ENCODE measurements at regions not wholly inside any gene's neighbourhood (a gene's known extent, or its start where the extent isn't known, plus 50 kb on each side); places are given as distances from the start of the nearest gene placed in this dataset.
"Not testable (repeated sequence)": the region's sequence is repeated elsewhere in the genome, so short reads cannot be mapped to it uniquely, and the experiment has no call there.

DNA sequence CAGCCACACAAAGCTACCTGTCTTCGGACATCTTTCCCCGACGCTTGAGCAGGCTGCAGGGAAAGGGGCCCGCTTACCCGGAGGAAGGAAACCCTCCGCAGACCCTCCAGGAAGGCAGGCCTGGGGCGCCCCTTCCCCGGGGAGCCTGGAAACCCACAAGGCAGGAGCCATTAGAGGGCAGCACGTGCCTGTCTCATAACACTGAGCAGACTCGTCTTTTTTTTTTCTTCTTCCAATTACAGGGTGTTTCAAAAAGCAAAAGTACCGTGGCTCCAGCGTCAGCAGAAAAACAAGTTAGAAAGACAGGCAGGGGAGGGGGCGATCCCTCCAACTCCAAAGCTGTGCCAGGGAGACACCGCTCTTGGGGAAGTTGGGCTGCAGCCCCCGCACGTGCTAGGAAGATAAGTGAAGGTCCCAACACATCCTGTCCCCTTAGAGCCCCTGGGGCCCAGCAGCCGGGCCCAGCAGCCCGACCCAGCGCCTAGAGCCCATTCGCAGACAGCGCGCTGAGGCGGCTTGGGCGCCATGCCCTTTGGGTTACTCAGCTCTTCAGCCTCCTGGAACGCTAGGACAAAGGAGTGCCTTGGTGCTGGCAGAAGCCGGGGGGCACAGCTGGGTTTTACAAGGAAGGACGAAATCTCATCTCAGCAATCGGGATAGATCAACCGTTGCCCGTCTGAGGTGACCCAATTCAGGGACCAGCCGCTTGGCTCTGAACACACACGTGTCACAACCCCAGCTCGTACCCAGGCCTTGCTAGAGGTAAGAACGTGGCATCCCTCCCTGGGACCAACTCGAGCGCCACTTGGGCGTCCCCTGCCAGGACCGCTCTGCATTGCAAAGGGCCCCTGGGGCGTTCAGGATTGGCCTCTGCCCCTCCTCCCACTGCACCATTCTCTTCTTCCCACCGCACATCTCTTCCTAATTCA, 136.3 kb downstream of the LY86 start:
- peak; percentile 44 for DNase-seq

DNA sequence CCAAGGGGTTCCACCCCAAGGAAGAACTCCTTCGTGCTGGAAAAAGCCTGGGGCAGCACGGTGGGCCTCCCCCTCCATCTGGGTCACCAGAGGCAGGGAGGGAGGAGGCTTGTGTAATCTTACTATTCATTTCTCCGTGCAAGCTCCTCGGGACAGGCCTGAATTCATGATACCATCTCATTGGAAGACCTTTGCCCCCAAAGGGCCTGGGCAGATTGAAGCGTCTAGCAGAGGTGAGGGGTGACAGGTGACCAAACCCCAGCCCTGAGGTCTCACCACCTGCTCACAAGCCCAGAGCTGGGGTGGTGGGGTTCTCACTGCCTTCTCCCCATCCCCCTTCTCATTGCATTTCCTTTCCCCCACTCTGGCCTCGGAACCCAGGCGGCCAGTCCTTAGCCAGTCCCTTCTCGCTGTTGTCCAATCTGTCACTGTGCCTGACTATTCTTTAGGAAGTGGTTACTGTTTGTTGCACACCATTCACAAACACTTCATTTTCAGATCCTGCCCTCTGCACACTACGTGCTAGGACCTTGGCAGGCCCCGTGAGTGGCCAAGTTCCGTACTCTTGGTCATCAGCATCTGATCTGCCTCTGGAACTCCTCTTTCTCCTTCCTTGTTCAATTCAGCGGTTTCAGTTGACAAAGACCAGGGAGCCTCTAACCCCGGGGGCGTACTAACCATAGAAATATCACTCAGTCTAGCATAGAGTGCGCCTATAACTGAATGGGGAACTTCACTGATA, 137.1 kb downstream of the LY86 start:
- DNase-seq = no peak

DNA sequence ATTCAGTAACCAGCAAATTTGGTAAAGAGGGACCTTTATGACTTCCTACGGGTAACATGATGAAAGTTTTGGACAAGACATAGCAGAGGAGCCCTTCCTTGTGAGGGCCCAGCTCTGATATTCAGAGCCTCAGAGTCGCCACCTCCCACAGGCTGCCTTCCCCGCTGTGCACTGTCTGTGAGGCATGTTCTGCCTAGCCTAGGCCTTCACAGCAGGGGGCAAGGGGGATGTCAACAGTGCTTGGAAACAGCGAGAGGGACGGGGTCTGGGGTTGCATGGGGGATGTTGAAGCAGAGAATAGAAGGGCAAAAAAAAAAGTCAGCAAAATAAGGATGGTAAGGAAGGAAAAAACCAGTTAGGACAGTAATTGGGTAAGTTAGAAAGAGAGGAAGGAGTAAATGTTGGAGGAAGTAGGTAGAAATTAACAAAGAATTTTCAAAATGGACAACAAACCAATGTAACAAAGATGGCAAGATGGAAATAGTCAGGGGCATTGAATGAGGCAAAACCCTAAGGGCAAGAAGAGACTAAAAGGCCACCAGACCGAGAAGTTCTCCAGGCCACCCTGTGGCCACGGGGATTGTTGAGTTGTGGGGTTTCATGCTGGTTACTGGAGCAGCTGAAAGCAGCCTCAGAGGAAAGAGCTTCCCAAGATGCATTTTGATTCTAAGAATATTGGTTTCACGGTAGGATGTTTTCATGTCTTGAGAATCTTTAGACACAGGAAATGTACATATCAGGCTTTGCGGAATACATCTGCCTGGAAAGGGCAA, 139.8 kb downstream of the LY86 start:
- no peak for DNase-seq

DNA sequence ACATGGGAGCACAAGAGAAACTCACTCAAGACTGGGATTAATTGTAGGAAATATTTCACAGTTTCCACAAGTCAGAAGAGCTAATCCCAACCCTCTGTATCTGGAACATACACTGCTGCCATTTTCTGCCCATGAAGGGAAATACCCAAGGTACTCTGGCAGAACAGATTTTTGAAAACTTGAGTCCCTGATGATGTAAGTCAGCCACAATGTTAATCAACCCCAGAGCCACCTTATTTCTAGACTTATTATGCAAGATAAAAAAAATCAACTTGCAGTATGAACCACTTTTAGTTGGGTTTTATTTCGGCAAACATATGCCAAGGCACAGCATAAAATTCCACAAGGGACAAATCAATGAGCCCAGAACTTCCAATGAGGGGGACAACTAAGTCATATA, 141.5 kb downstream of the LY86 start:
- no peak for DNase-seq

DNA sequence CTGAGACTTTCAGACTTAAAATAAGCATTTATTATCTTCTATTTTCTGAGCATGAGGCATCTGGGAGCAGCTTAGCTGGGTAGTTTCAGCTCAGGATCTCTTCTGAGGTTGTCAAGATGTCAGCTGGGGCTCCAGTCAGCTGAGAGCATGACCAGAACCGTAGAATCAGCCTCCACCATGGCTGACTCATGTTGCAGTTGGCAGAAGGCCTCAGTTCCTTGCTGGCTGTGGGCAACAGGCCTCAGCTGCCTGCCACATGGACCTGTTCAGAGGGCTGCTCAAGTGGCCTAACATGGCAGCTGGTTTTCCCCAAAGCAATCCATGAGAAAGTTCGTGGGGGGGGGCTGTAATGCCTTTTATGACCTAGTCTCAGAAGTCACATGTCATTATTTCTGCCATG, 142.3 kb downstream of the LY86 start:
- DNase-seq = no peak

DNA sequence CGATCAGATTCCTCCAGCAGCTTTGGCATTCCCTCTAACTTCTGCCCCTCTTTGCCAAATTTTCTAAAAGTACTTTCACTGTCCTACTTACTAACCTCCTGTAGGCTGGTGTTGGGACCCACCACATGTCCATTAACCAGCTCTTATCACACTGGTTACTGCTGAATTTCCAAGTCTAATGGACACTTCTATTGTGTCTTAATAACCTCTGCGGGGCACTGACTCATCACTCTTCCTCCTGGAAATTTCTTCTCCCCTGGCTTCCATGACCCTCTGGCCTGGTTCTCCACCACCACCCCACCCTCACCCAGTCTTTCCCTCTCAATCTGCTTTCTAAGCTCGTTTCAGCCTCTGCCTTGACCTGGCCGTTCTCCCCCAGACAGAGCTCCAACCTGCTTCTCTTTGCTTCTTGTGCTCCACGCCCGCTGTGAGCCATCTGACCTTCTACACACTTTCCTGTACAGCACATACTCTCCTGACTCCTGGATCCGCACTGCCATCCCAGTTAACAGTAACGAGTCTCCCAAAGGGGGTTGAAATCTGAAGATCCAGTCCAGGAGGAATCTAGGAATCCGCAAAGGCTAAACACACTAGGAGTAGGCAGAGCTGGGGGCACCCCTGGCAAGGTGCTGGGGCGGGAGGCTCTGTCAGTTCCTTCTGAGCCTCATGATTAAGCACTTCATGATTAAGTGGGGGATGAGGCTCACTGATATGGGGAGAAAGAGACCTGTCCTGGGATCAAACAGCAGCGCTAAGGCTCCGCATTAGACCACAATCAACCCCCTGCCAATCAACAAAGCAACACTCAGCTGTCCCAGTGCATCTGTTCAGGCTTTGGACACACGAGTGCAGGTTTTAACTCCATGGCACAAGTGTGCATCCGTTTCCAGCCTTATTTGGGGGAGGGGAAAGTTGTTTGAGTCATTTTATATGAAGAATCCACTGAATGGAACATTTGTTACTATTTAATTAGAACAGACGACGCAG, 146.3 kb downstream of the LY86 start:
- no peak for DNase-seq

DNA sequence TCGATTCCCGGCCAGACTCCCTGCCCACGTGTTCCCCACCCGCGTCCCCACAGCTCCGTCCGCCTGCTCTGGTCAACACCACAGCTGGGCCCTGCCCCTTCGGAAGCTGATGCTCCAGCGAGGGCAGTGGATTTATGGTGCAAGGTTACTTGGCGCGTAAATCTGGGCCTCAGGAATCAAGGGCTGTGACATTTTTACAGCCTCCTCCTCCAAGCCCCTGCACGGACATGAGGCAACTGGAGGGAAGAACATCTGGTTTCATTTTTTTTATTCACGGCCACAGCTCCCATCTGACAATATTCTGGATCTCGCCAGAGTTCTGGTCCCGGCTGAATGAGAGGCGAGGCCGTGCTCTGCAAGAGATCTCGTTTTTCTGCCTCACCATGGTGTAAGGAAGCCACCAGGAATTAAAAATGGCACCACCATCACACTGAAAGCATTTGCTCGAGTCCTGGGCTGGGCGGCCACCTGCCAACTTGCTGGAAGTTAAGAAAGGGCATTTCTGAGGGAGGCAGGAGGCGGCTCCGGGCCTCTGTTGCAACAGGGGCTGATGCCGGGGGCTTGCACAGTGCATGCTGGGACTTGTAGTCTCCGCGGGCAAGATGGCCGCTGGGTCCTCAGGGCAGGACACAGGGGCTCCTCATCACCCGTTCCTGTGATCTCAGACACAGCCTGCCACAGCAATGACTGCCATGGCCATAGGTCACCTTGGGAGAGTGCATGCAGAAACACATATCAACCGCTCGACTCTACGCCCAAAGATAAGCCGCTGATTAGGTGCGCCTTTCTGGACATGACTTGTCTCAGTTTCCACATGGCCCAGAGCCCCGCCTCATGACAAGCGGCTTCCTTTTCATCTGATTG, 148.5 kb downstream of the LY86 start:
- no peak for DNase-seq

DNA sequence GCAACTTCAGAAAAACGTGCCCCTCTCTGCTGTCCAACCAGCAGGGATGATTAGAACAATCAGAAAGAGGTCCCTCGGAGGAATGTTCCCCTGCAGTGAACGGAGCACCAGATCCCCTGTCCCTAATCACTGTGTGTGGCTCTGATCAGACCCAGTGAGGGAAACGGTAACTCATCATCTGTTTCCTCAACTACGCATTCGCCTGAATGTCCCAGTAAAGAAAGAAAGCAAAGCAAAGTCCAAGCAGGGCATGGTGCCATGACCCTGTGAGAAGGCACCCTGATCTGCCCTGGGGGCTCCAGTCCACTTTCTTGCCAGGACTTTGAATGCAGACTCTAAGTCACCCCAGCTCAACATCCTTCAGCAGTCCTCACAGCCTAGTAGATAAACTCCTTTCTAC, 149.2 kb downstream of the LY86 start:
- DNase-seq = no peak

DNA sequence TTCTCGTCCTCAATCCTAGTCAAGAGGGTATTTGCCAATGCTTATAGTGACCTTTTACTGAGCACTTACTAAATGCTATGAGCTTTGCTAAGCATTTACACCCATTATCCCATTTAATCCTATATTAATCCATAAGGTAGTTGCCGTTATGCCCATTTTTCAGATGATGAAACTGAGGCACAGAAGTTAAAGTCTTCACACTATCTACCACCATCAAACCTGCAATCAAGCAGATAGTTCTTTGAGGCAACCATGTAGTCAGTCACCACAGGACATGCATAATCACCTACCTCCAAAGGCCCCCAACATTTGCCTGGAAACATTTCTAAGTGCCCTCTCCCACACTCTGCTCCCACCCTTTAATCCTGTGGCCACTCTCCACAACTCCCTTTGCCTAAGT, 149.6 kb downstream of the LY86 start:
- DNase-seq = no peak

DNA sequence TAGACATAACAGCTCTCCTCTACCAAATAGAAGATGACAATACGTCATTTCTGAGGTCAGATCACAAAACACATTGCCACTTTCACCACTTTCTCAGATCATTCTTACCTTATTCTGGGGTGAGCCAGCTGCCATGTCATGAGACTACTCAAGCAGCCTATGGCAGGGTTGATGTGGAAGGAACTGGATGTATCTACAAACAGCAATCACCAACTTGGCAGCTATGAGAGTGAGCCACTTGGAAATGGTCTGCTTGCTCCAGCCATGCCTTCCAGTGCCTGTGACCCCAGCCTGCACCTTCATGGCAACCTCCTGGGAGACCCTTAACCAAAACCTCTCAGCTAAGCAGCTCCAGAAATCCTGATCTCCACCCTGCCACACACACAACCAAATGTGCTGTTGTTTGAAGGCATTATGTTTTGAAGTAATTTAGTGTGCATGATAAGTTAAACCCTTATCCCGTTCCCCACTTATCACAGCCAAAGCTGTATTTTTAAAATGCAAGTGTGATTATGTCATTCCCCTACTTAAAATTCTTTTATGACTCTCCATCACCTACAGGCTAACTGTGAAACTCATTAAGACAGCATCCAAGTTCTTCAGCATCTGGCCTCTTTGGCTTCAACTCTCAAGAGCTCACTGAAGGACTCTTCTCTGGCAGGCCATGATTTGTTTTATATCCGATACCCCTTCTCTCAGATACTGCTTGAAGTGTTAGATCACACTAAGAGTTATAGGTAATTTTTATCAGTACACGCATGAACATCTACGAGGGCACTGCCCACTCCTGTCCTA, 150.6 kb downstream of the LY86 start:
- no peak for DNase-seq

DNA sequence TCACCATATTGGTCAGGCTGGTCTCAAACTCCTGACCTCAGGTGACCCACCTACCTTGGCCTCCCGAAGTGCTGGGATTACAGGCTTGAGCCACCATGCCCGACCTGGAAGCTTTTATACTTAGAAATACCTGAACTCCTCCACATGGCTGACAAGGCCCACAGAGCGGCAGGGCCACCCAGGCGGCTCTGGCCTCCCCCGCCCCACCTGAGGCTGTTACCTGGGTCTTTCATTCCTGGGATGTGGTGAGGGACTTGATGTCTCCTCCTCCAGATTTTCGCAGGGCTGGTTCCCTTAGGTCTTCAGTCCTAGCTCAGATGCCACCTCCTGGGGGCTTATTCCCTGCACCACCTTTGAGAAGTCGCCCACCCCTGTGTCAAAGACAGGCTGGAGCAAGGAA, 152.1 kb downstream of the LY86 start:
- no peak for DNase-seq

DNA sequence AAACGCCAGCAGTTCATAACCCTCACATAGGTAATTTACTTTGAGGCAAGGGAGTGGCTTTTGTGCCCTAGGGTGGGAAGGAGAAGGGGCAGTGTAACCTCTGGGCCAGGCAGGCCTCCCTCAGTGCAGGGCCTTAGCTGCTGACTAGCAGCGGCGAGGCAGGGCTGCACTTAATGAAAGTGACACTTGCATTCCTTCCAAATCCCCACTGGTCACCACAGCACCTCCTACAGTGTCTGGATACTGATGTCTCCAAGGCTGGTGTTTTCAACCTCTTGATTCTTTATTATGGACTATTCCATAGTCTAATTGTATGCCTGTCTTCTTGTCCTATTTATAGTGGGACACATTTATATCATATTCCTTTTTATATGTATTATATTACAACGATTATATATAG, 152.7 kb downstream of the LY86 start:
- DNase-seq = no peak

DNA sequence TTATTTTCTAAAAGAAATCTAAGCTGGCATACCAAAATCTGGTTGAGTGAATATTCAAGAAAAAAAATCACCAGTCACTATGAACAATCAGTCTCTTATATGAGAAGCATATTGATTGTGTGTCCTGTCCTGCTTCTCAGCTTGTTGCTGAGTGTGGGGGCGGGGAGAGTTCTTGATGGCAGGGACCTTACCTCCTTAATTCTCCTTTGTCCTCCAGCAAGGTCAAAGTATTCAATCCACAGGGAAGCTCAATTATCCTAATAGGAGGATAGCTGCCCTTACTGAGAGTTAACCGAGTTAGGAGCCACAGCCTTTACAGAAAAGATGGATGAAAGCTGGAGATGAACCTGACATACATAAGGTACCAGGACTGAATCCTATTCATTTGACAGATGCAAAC, 154.0 kb downstream of the LY86 start:
- no peak for DNase-seq

DNA sequence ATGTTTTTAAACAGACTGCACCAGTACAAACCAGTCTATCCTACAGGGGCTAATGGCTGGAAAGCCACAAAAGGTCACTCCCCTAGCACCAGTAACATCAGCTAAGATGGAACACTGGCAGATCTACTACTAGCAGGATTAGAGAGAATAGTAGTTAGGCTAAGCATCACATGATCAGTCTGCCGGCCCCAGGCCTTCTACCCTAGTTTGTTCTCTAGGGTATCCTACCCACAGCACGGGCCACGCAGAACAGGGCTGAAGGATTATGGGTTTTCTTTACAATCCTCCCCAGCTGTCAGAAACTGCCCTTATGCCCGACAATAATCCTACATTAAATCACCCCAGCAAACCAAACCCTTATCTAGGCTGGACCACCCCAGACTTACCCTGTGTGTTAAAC, 156.0 kb downstream of the LY86 start:
- DNase-seq = no peak

DNA sequence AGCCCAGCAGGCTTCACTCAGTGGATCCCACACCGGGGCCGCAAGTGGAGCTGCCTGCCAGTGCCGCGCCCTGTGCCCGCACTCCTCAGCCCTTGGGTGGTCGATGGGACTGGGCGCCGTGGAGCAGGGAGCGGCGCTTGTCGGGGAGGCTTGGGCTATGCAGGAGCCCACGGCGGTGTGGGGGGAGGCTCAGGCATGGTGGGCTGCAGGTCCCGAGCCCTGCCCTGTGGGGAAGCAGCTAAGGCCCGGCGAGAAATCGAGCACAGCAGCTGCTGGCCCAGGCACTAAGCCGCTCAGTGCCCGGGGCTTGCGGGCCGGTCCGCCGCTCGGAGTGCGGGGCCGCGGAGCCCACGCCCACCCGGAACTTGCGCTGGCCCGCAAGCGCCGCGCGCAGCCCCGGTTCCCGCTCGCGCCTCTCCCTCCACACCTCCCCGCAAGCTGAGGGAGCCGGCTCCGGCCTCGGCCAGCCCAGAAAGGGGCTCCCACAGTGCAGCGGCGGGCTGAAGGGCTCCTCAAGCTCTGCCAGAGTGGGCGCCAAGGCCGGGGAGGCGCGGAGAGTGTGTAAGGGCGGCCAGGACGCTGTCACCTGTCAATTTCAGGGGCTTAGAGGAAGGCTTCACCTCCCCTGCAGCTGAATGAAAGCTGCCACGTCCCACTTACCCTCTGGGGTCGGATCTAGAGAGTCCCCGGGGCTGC, 157.3 kb downstream of the LY86 start:
- DNase-seq = not testable (repeated sequence)

DNA sequence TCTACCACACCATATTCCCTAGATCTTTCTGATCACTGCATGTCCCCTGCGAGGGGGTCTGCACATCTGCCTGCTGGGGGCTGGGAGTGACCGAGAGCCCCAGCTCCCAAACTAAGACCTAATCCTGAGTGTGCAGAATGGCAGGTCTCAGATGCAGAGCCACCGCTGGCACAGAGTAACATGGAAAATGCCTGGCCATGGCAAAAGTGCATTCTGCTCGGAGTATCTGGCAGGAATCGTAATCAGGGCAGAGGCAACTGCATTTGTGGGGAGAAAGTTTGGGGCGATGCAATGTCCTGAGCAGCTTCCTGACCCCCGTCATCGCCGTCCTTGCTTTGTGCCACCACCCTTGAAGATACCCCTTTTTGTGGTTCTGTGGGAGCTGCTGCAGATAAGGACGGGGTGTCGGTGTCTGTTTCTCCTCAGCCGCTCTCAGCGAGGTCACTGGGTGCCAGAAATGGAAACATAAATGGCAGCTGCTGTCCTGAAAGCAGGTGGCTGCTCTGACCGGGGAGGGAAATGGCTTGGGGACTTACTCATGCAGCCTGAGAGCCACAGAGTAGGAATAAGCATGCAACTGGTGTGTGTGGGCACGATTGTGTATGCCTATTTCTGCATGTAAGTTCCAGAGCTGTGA, 157.9 kb downstream of the LY86 start:
- no peak for DNase-seq

DNA sequence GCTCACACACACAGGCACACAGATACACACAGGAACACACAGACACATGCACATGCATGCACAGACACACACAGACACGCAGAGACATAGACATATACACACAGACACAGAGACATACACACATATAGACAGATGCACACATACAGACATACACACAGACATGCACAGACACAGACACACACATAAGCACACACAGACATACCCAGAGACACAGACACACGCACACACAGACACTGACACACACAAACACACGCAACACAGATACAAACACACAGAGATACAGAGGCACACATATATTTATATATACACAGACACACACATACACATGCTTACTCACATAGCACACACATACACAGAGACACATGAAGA, 158.4 kb downstream of the LY86 start:
- no peak for DNase-seq

DNA sequence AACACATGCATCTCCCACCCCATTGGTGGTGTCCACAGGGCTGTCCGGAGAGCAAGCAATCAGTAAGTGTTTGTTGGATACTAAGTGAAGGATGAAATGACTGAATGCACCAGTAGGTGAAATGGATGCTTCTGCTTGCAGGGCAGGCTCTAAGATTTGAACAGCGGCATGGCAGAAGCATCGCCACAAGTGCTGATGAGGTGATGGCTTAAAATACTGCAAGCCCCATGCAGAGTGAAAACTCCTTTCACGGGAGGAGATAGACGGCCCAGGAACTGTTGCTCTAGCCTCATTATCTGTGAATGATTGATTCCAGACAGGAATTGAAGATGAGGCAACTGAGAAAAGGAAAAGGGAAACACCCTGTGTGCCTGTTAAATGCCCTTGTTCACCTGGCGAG, 158.9 kb downstream of the LY86 start:
- no peak for DNase-seq

DNA sequence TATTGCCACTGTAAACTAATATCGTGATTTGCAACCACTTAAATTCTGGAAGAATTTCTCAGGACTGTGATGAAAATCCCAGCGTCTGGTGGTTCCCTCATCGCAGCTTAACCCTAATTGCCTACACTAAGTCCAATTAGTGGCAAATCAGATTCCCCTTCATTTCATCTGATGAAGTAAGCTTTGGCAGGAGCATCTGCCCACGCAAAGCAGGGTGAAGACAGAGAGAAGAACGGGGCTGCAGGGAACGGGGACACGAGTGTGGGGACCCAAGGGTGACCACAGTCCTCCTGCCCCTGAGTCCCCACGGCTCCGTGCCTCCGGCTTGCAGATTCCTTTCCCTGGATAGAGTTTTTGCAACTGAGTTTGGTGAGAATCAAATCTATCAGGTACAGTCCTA, 159.5 kb downstream of the LY86 start:
- DNase-seq = no peak
